GM10248 (cell line): ENCODE measurements at regions not wholly inside any gene's neighbourhood (a gene's known extent, or its start where the extent isn't known, plus 50 kb on each side); places are given as distances from the start of the nearest gene placed in this dataset.

Experiments used
- CTCF ChIA-PET: fragments of 300-600 bp; sonication (Branson Sonifier 250); formaldehyde crosslinking; extraction: SDS; loops from one replicate; lab custom pipeline; 2021; ENCODE audit warnings: antibody characterized with exemption; lab: Yijun Ruan, JAX
- POLR2A ChIA-PET: fragments of 350-650 bp; sonication (Branson Sonifier 250); formaldehyde crosslinking; extraction: SDS; loops from one replicate; lab custom pipeline; 2020; ENCODE audit warnings: antibody characterized with exemption; lab: Yijun Ruan, JAX
- DNase-seq: peaks from one replicate; pipeline ENCODE4 v3.0.0; 2012; ENCODE audit errors: extremely low spot score
- CTCF ChIP-seq: IDR thresholded peaks from 2 replicates; pipeline ENCODE4 v1.5.1; 2012; ENCODE audit warnings: mild to moderate bottlenecking, low read depth; ENCODE audit errors: extremely low read depth, missing control alignments, control extremely low read depth

GRCh38 chr5:145246379-145246778 is 588.8 kb downstream of the PRELID2 start:
- POLR2A ChIA-PET, result no interaction called here
- CTCF ChIA-PET, result no interaction called here
- DNase-seq, result no peak
- TF ChIP-seq CTCF, result no peak

GRCh38 chr5:145245354-145245753 is 589.8 kb downstream of the PRELID2 start:
- no peak for TF ChIP-seq CTCF
- CTCF ChIA-PET, result no interaction called here
- DNase-seq, result no peak
- POLR2A ChIA-PET, result no interaction called here

- DNase-seq, result no peak
- POLR2A ChIA-PET, result no interaction called here
- CTCF ChIA-PET, result no interaction called here
- TF ChIP-seq CTCF, result no peak
These were observed 590.4 kb downstream of the PRELID2 start for GRCh38 chr5:145244788-145245187.

GRCh38 chr5:145244251-145244650 is 590.9 kb downstream of the PRELID2 start:
- DNase-seq, result no peak
- ChIA-PET POLR2A (no interaction called here), CTCF (no interaction called here)
- TF ChIP-seq CTCF, result no peak

- ChIA-PET CTCF (interaction anchor here (1.5 kb wide), 1 partner anchor 12 kb away, joined by 3 read pairs; no protein-coding TSS in a partner anchor), POLR2A (no interaction called here)
- TF ChIP-seq CTCF, result no peak
- no peak for DNase-seq
These were observed 592.1 kb downstream of the PRELID2 start for GRCh38 chr5:145243016-145243415.

GRCh38 chr5:145242551-145242950 is 592.6 kb downstream of the PRELID2 start:
- no peak for DNase-seq
- CTCF ChIA-PET, result interaction anchor here (1.5 kb wide), 1 partner anchor 12 kb away, joined by 3 read pairs; no protein-coding TSS in a partner anchor
- no peak for TF ChIP-seq CTCF
- POLR2A ChIA-PET, result no interaction called here
